A673 (cell line): ENCODE measurements at regions not wholly inside any gene's neighbourhood (a gene's known extent, or its start where the extent isn't known, plus 50 kb on each side); places are given as distances from the start of the nearest gene placed in this dataset.

ENCODE experiments used
- BruUV-seq: library from RNA; stranded (reverse); fragments of 400-500 nt; replicated peaks from 2 replicates; lab custom pipeline; 2021; lab: Mats Ljungman, UMichigan
- CTCF ChIA-PET: fragments of 300-600 bp; sonication (Branson Sonifier 250); formaldehyde crosslinking; loops from one replicate; lab custom pipeline; 2022; ENCODE audit warnings: antibody characterized with exemption; lab: Charles Lee
- POLR2A ChIA-PET: fragments of 300-600 bp; sonication (Branson Sonifier 250); formaldehyde crosslinking; loops from one replicate; lab custom pipeline; 2022; ENCODE audit warnings: antibody characterized with exemption; ENCODE audit not compliant: low non-redundant PET; lab: Charles Lee
- DNase-seq: peaks from one replicate; pipeline ENCODE4 v3.0.0-alpha.2; 2015; ENCODE audit warnings: low spot score
- H3K27ac ChIP-seq: fragments of 200-600 bp; sonication (generic); 2 replicates; pipeline ENCODE4 v1.5.1; 2016; ENCODE audit warnings: mixed run types, low read depth, mild to moderate bottlenecking, mixed read lengths, antibody characterized with exemption, low read length; ENCODE audit not compliant: poor library complexity, severe bottlenecking
- H3K27me3 ChIP-seq: fragments of 200-600 bp; sonication (generic); replicated peaks from 2 replicates; pipeline ENCODE4 v1.6.1; 2017; ENCODE audit warnings: mixed run types, low read depth, mild to moderate bottlenecking, mixed read lengths, antibody characterized with exemption, low read length; ENCODE audit not compliant: insufficient read depth, poor library complexity
- H3K36me3 ChIP-seq: fragments of 200-600 bp; sonication (generic); 2 replicates; pipeline ENCODE4 v1.6.1; 2016; ENCODE audit warnings: mixed run types, mild to moderate bottlenecking, mixed read lengths, antibody characterized with exemption, low read length; ENCODE audit not compliant: insufficient read depth, poor library complexity, severe bottlenecking
- H3K4me1 ChIP-seq: fragments of 200-600 bp; sonication (generic); 2 replicates; pipeline ENCODE4 v1.6.1; 2017; ENCODE audit warnings: mixed run types, mild to moderate bottlenecking, mixed read lengths, antibody characterized with exemption, low read length; ENCODE audit not compliant: insufficient read depth, poor library complexity, severe bottlenecking
- H3K4me3 ChIP-seq: fragments of 200-600 bp; sonication (generic); 2 replicates; pipeline ENCODE4 v1.5.1; 2016; ENCODE audit warnings: low read depth, mixed run types, mild to moderate bottlenecking, mixed read lengths, low read length; ENCODE audit not compliant: poor library complexity, severe bottlenecking
- H3K9me3 ChIP-seq: fragments of 200-600 bp; sonication (generic); 2 replicates; pipeline ENCODE4 v1.6.1; 2016; ENCODE audit warnings: mixed run types, low read depth, mild to moderate bottlenecking, mixed read lengths, antibody characterized with exemption, low read length; ENCODE audit not compliant: poor library complexity, severe bottlenecking
- CTCF ChIP-seq: fragments of 300-800, 200-600 bp; sonication (generic); conservative IDR thresholded peaks from 2 replicates; pipeline ENCODE4 v1.5.1; 2017; ENCODE audit warnings: low read depth, mild to moderate bottlenecking, antibody characterized with exemption, low read length, moderate library complexity, mixed read lengths
- EZH2 ChIP-seq: fragments of 200-600 bp; sonication (generic); IDR thresholded peaks from 2 replicates; pipeline ENCODE4 v1.6.1; 2017; ENCODE audit warnings: borderline replicate concordance, low read depth, mild to moderate bottlenecking, mixed read lengths, antibody characterized with exemption, low read length; ENCODE audit not compliant: poor library complexity, severe bottlenecking
- intact Hi-C: fragments of 100-400 bp; cut with micrococcal nuclease; formaldehyde crosslinking; loops from one replicate; pipeline ENCODE4 v1.10.0; 2022; ENCODE audit not compliant: unreplicated experiment

- Histone ChIP-seq H3K27me3 (no peaks in the 10 kb centered on the region), H3K27ac (no peak overlapping the region), H3K36me3 (no peaks in the 10 kb centered on the region), H3K4me1 (no peaks in the 10 kb centered on the region), H3K4me3 (no peak overlapping the region), H3K9me3 (no peaks in the 10 kb centered on the region)
- TF ChIP-seq EZH2, result no peak
- no peak for TF ChIP-seq CTCF
- BruUV-seq, result no TSS peak
- DNase-seq, result no peak
- POLR2A ChIA-PET, result no interaction called here
- CTCF ChIA-PET, result no interaction called here
- intact Hi-C loops, result no loop called here
Measured at GRCh38 chr14:34190717-34191116, 239.8 kb upstream of the EGLN3 start.

GRCh38 chr14:34189866-34190265 lies 239.0 kb upstream of the EGLN3 start:
- no peak overlapping the region for H3K4me3 ChIP-seq
- ChIA-PET CTCF (no interaction called here), POLR2A (no interaction called here)
- intact Hi-C loops, result no loop called here
- no peaks in the 10 kb centered on the region for H3K4me1 ChIP-seq
- H3K36me3 ChIP-seq, result no peaks in the 10 kb centered on the region
- H3K27ac ChIP-seq, result no peak overlapping the region
- TF ChIP-seq CTCF, result no peak
- TF ChIP-seq EZH2, result no peak
- H3K9me3 ChIP-seq, result no peaks in the 10 kb centered on the region
- BruUV-seq, result no TSS peak
- DNase-seq, result no peak
- H3K27me3 ChIP-seq, result no peaks in the 10 kb centered on the region

- ChIA-PET POLR2A (no interaction called here), CTCF (no interaction called here)
- intact Hi-C loops, result no loop called here
- Histone ChIP-seq H3K4me1 (no peaks in the 10 kb centered on the region), H3K27me3 (no peaks in the 10 kb centered on the region), H3K27ac (no peak overlapping the region), H3K4me3 (no peak overlapping the region), H3K36me3 (no peaks in the 10 kb centered on the region), H3K9me3 (no peaks in the 10 kb centered on the region)
- no peak for DNase-seq
- TF ChIP-seq EZH2, result no peak
- no peak for TF ChIP-seq CTCF
- no TSS peak for BruUV-seq
Measured at GRCh38 chr14:34187519-34188044, 236.7 kb upstream of the EGLN3 start.
